ENCODE measurements at regions not wholly inside any gene's neighbourhood (a gene's known extent, or its start where the extent isn't known, plus 50 kb on each side); places are given as distances from the start of the nearest gene placed in this dataset.
"Not testable (repeated sequence)": the region's sequence is repeated elsewhere in the genome, so short reads cannot be mapped to it uniquely, and the experiment has no call there.

- DNase-seq (ENCODE audit: low spot score): not testable (repeated sequence)
Observed at GRCh38 chr19:28540385-28540784, 672.6 kb downstream of the UQCRFS1 start.

DNA sequence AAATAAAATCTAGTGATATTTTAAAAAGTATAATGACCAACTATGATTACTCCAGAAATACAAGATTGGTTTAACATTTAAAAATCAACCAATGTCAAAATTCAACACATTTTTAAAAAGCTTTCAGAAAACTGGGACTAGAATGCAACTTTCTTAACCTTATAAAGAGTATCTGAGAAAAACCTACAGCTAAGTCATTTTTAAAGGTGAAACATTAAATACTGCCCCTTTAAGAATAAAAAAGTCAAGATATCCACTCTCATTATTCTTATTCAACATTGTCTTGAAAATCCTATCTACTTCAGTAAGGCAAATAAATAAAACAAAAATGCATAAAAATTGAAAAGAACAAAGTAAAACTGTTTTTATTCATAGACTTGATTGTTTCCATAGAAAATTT lies 673.2 kb downstream of the UQCRFS1 start:
- no peak for DNase-seq (ENCODE audit: low spot score)

- not testable (repeated sequence) for DNase-seq (ENCODE audit: low spot score)
Observed at GRCh38 chr19:28538579-28538978, 674.4 kb downstream of the UQCRFS1 start.

DNA sequence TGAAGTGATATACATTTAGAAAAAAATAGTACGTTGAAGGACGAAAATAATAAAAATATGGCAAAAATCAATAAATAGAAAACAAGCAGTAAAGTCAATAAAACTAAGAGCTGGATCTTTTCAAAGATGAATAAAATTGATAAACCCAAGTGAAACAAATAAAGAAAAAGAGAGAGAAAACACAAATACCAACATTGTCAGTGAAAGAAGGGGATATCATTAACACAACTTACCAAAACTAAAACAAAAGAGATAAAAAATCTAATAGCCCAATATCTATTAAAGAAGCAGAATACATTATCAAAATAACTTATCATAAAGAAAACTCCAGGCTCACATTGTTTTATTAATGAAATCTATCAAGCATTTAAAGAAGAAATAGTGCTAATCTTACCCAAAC lies 675.1 kb downstream of the UQCRFS1 start:
- no peak for DNase-seq (ENCODE audit: low spot score)

GRCh38 chr19:28537079-28537478 lies 675.9 kb downstream of the UQCRFS1 start:
- no peak for DNase-seq (ENCODE audit: low spot score)

DNA sequence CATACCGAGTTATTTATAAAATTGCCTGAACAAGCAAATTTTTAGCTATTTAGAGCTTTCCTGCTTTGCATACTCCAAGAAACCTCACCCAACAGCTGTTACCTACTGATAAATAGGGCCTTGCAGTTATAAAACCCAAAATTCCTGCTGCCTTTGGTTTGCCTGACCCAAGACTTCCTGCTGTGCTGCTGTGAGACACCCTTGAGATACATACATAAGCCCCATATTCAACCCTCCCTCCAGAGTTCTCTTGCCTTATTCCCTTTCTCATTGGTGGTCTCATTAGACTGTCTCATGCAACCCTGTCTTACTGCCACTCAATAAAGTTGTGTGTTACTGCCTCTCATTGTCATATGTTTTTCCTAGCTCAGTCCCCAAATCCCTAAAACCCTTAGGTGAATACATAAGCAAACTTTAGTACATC lies 677.6 kb downstream of the UQCRFS1 start:
- DNase-seq (ENCODE audit: low spot score): no peak

DNA sequence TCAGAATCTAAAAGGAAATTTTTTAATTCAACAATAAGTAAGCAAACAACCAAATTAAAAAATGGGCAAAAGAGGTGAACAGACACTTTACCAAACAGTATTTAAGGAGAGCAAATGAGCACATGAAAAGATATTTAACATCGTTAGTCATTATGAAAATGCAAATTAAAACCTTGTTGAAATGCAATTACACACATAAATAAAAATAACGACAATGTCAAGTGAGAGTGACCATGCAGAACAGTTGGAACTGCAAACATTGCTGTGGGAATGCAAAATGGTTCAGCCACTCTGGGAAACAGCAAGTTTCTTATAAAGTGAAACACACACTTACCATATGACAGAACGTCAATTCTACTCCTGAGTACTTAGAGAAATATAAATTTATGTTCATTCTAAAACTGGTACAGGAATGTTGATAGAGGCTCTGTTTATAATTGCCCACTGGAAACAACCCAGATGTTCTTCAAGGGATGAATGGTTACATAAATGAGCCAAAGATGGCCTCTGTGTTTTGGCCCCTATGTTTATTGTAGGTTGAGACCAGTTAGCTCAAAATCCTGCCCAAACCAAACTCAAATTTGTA lies 678.1 kb downstream of the UQCRFS1 start:
- DNase-seq (ENCODE audit: low spot score): no peak

- DNase-seq (ENCODE audit: low spot score): no peak
Observed at GRCh38 chr19:28532765-28533341, 680.1 kb downstream of the UQCRFS1 start.

- no peak for DNase-seq (ENCODE audit: low spot score)
Observed at GRCh38 chr19:28531979-28532378, 681.0 kb downstream of the UQCRFS1 start.

- no peak for DNase-seq (ENCODE audit: low spot score)
Observed at GRCh38 chr19:28530406-28531035, 682.4 kb downstream of the UQCRFS1 start.

DNA sequence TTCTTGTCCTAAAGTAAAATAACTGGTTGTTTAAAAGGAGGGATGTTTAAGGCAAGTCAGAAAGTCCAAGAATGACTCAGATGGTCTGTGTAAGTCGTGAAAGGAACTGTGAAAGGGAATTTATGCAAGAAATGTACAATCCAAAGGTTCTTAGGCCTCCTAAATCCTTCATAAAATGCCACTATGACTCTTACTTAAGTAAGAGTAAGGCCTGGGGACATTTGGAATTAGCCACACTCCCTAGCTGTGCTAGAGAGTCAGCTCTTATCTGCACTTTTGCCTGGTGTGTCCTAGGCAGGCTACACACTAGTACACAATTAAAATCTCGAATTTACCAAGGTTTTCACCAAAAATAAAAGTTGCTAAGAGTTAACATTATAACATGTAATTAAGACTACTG lies 686.9 kb downstream of the UQCRFS1 start:
- no peak for DNase-seq (ENCODE audit: low spot score)

- no peak for DNase-seq (ENCODE audit: low spot score)
Observed at GRCh38 chr19:28523619-28524018, 689.3 kb downstream of the UQCRFS1 start.

GRCh38 chr19:28522545-28522922 lies 690.4 kb downstream of the UQCRFS1 start:
- no peak for DNase-seq (ENCODE audit: low spot score)

- no peak for DNase-seq (ENCODE audit: low spot score)
Observed at GRCh38 chr19:28521614-28522544, 691.1 kb downstream of the UQCRFS1 start.

- DNase-seq (ENCODE audit: low spot score): no peak
Observed at GRCh38 chr19:28520998-28521568, 691.9 kb downstream of the UQCRFS1 start.

- DNase-seq (ENCODE audit: low spot score): no peak
Observed at GRCh38 chr19:28519952-28520861, 692.7 kb downstream of the UQCRFS1 start.

- no peak for DNase-seq (ENCODE audit: low spot score)
Observed at GRCh38 chr19:28519218-28519779, 693.7 kb downstream of the UQCRFS1 start.

- DNase-seq (ENCODE audit: low spot score): no peak
Observed at GRCh38 chr19:28516415-28516872, 696.5 kb downstream of the UQCRFS1 start.

- DNase-seq (ENCODE audit: low spot score): no peak
Observed at GRCh38 chr19:28514166-28514565, 698.8 kb downstream of the UQCRFS1 start.

- DNase-seq (ENCODE audit: low spot score): no peak
Observed at GRCh38 chr19:28511655-28512054, 701.3 kb downstream of the UQCRFS1 start.

Measured in HT-29 (cell line).